GM19468 (cell line): ENCODE measurements at regions not wholly inside any gene's neighbourhood (a gene's known extent, or its start where the extent isn't known, plus 50 kb on each side); places are given as distances from the start of the nearest gene placed in this dataset.

Source experiments
- ATAC-seq: cut with Tn5 transposase; IDR thresholded peaks from one replicate; pipeline ENCODE4 v1.9.1; 2021; ENCODE audit warnings: mild to moderate bottlenecking, moderate library complexity, moderate number of reproducible peaks; ENCODE audit not compliant: unreplicated experiment; ENCODE audit errors: extremely low read depth

GRCh38 chr1:232244426-232244825 is 385.5 kb downstream of the SIPA1L2 start:
- ATAC-seq: no peak

GRCh38 chr1:232239998-232240397 is 389.9 kb downstream of the SIPA1L2 start:
- ATAC-seq: no peak

- ATAC-seq: no peak
These were observed 390.4 kb downstream of the SIPA1L2 start for GRCh38 chr1:232239522-232239921.

- ATAC-seq: no peak
These were observed 391.9 kb downstream of the SIPA1L2 start for GRCh38 chr1:232238009-232238408.

- no peak for ATAC-seq
These were observed 402.6 kb downstream of the SIPA1L2 start for GRCh38 chr1:232227306-232227705.

- ATAC-seq: no peak
These were observed 403.7 kb downstream of the SIPA1L2 start for GRCh38 chr1:232226197-232226712.

GRCh38 chr1:232225336-232226131 is 404.4 kb downstream of the SIPA1L2 start:
- no peak for ATAC-seq

- no peak for ATAC-seq
These were observed 406.0 kb downstream of the SIPA1L2 start for GRCh38 chr1:232223887-232224286.

GRCh38 chr1:232223183-232223708 is 406.7 kb downstream of the SIPA1L2 start:
- no peak for ATAC-seq

GRCh38 chr1:232222614-232223013 is 407.3 kb downstream of the SIPA1L2 start:
- no peak for ATAC-seq

GRCh38 chr1:232221802-232222499 is 408.0 kb downstream of the SIPA1L2 start:
- no peak for ATAC-seq

GRCh38 chr1:232218955-232219865 is 410.7 kb downstream of the SIPA1L2 start:
- no peak for ATAC-seq

- no peak for ATAC-seq
These were observed 416.0 kb downstream of the SIPA1L2 start for GRCh38 chr1:232213928-232214327.

GRCh38 chr1:232212253-232212652 is 417.7 kb downstream of the SIPA1L2 start:
- no peak for ATAC-seq

- ATAC-seq: no peak
These were observed 418.8 kb downstream of the SIPA1L2 start for GRCh38 chr1:232211149-232211548.

- ATAC-seq: no peak
These were observed 420.6 kb downstream of the SIPA1L2 start for GRCh38 chr1:232209357-232209756.

- no peak for ATAC-seq
These were observed 422.7 kb downstream of the SIPA1L2 start for GRCh38 chr1:232207073-232207866.

GRCh38 chr1:232204269-232204668 is 425.7 kb downstream of the SIPA1L2 start:
- ATAC-seq: no peak

GRCh38 chr1:232201024-232201423 is 428.9 kb downstream of the SIPA1L2 start:
- no peak for ATAC-seq
